ENCODE measurements at regions not wholly inside any gene's neighbourhood (a gene's known extent, or its start where the extent isn't known, plus 50 kb on each side); places are given as distances from the start of the nearest gene placed in this dataset.

GRCh38 chr4:35900286-35901243 is 343.7 kb downstream of the ARAP2 start:
- no peak overlapping the region for H3K4me2 ChIP-seq
- DNase-seq (ENCODE audit: low read depth in 1 of 2, low spot score in 1 of 2): no peak
- ATAC-seq: no peak
- ChIA-PET CTCF (no interaction called here), POLR2A (no interaction called here)
- no peaks in the 10 kb centered on the region for H3K4me1 ChIP-seq
- H3K9me3 ChIP-seq: no peaks in the 10 kb centered on the region
- no peak overlapping the region for H3K4me3 ChIP-seq
- H3K27ac ChIP-seq: no peak overlapping the region
- 34% methylated on average over 10 of the region's 10 CpGs for WGBS (ENCODE audit: missing lambda C conversion rate)
- FAIRE-seq: no peak
- TF ChIP-seq CBX8 (IDR thresholded peaks at IDR 0.05) (no peak), EHF (CRISPR knock-in tag; IDR thresholded peaks at IDR 0.05) (no peak), HEYL (CRISPR knock-in tag; IDR thresholded peaks at IDR 0.05) (no peak), NR3C1 (IDR thresholded peaks at IDR 0.05) (no peak), POLR2A (IDR thresholded peaks at IDR 0.05; ENCODE audit: low read length) (no peak), MYC (IDR thresholded peaks at IDR 0.05; ENCODE audit: borderline replicate concordance, low read length) (no peak), REST (IDR thresholded peaks at IDR 0.05) (no peak), NPAS2 (CRISPR knock-in tag; IDR thresholded peaks at IDR 0.05; ENCODE audit: borderline replicate concordance) (no peak), HMGXB4 (CRISPR knock-in tag; IDR thresholded peaks at IDR 0.05; ENCODE audit: borderline replicate concordance) (no peak)

GRCh38 chr4:35912174-35912573 is 332.1 kb downstream of the ARAP2 start:
- POLR2A ChIA-PET: no interaction called here
- FAIRE-seq: no peak
- Histone ChIP-seq H3K9me3 (no peaks in the 10 kb centered on the region), H3K4me1 (no peaks in the 10 kb centered on the region), H3K4me3 (no peak overlapping the region), H3K27ac (no peak overlapping the region), H3K4me2 (no peak overlapping the region)
- ATAC-seq: no peak
- 12% methylated on average over 2 of the region's 2 CpGs for WGBS (ENCODE audit: missing lambda C conversion rate)
- no peak for DNase-seq (ENCODE audit: low read depth in 1 of 2, low spot score in 1 of 2)
- no peak for TF ChIP-seq NR3C1 (IDR thresholded peaks at IDR 0.05)
- no peak for TF ChIP-seq NFE2L2 (conservative IDR thresholded peaks at IDR 0.05; ENCODE audit: low read length)
- no peak for TF ChIP-seq POLR2AphosphoS2 (conservative IDR thresholded peaks at IDR 0.05; ENCODE audit: low read length)
- no peak for TF ChIP-seq ZC3H11A (IDR thresholded peaks at IDR 0.05)
- TF ChIP-seq FOSL2 (IDR thresholded peaks at IDR 0.05): no peak
- TF ChIP-seq FOSL2 (CRISPR knock-in tag; IDR thresholded peaks at IDR 0.05): no peak
- TF ChIP-seq HES2 (IDR thresholded peaks at IDR 0.05): no peak
- TF ChIP-seq EHF (CRISPR knock-in tag; IDR thresholded peaks at IDR 0.05): no peak
- TF ChIP-seq ZNF302 (CRISPR knock-in tag; IDR thresholded peaks at IDR 0.05): no peak
- no peak for TF ChIP-seq FOXS1 (CRISPR knock-in tag; IDR thresholded peaks at IDR 0.05)
- TF ChIP-seq CBX2 (IDR thresholded peaks at IDR 0.05; ENCODE audit: borderline replicate concordance, low read depth): no peak
- no peak for TF ChIP-seq REST (IDR thresholded peaks at IDR 0.05)
- no peak for TF ChIP-seq CHD4 (IDR thresholded peaks at IDR 0.05; ENCODE audit: borderline replicate concordance)
- no peak for TF ChIP-seq HOXB13 (CRISPR knock-in tag; IDR thresholded peaks at IDR 0.05; ENCODE audit: low read depth)
- TF ChIP-seq EP300 (IDR thresholded peaks at IDR 0.05): no peak
- TF ChIP-seq E2F6 (IDR thresholded peaks at IDR 0.05; ENCODE audit: borderline replicate concordance, low read depth): no peak
- TF ChIP-seq RCOR1 (IDR thresholded peaks at IDR 0.05; ENCODE audit: low read depth, low read length): no peak
- CTCF ChIA-PET: no interaction called here
